IMR-90 (cell line): ENCODE measurements at regions not wholly inside any gene's neighbourhood (a gene's known extent, or its start where the extent isn't known, plus 50 kb on each side); places are given as distances from the start of the nearest gene placed in this dataset.

Experiments used
- ATAC-seq: fragments of 200-7000 bp; cut with Tn5 transposase; 2 replicates; pipeline ENCODE4 v1.9.1; 2020; ENCODE audit warnings: low read depth, mild to moderate bottlenecking, moderate library complexity
- BruUV-seq: library from RNA; stranded (reverse); fragments of 400-500 nt; replicated peaks from 2 replicates; lab custom pipeline; 2021; lab: Mats Ljungman, UMichigan
- CTCF ChIA-PET: fragments of 300-600 bp; formaldehyde crosslinking; extraction: SDS; loops from one replicate; lab custom pipeline; 2021; ENCODE audit warnings: antibody characterized with exemption; lab: Yijun Ruan, JAX
- POLR2A ChIA-PET: fragments of 300-600 bp; sonication (Branson Sonifier 250); formaldehyde crosslinking; loops from one replicate; lab custom pipeline; 2022; ENCODE audit warnings: antibody characterized with exemption; ENCODE audit not compliant: unreplicated experiment; lab: Charles Lee
- DNase-seq: peaks from one replicate; pipeline ENCODE4 v3.0.0; 2013
- H2AFZ ChIP-seq: replicated peaks from 2 replicates; pipeline ENCODE3; 2013; ENCODE audit warnings: low read length, mild to moderate bottlenecking; ENCODE audit not compliant: poor library complexity
- H2AK5ac ChIP-seq: 2 replicates; pipeline ENCODE4 v1.6.1; 2013; ENCODE audit warnings: low read depth, low read length, inconsistent platforms
- H2AK9ac ChIP-seq: replicated peaks from 2 replicates; pipeline ENCODE3; 2013; ENCODE audit warnings: mild to moderate bottlenecking, low read depth, low read length, moderate library complexity; ENCODE audit not compliant: poor library complexity
- H2BK120ac ChIP-seq: 2 replicates; pipeline ENCODE4 v1.6.1; 2013; ENCODE audit warnings: low read depth, low read length, inconsistent platforms
- H2BK15ac ChIP-seq: 3 replicates; pipeline ENCODE4 v1.6.1; 2013; ENCODE audit warnings: low read depth, low read length, inconsistent platforms
- H2BK20ac ChIP-seq: 2 replicates; pipeline ENCODE4 v1.6.1; 2013; ENCODE audit warnings: low read depth, mild to moderate bottlenecking, inconsistent platforms, low read length, moderate library complexity
- H2BK5ac ChIP-seq: 2 replicates; pipeline ENCODE4 v1.6.1; 2013; ENCODE audit warnings: mild to moderate bottlenecking, low read depth, low read length, inconsistent platforms; ENCODE audit not compliant: poor library complexity, severe bottlenecking
- H3K14ac ChIP-seq: replicated peaks from 2 replicates; pipeline ENCODE4 v1.6.1; 2013; ENCODE audit warnings: low read depth, low read length, inconsistent platforms
- H3K18ac ChIP-seq: 2 replicates; pipeline ENCODE4 v1.6.1; 2013; ENCODE audit warnings: low read depth, low read length, control low read depth
- H3K23ac ChIP-seq: 2 replicates; pipeline ENCODE4 v1.6.1; 2013; ENCODE audit warnings: low read depth, low read length, inconsistent platforms
- H3K27ac ChIP-seq: 2 replicates; pipeline ENCODE4 v1.5.1; 2013; ENCODE audit warnings: mild to moderate bottlenecking, control low read depth, low read length; ENCODE audit not compliant: insufficient read depth
- H3K27me3 ChIP-seq: 2 replicates; pipeline ENCODE4 v1.6.1; 2013; ENCODE audit warnings: low read length; ENCODE audit not compliant: control insufficient read depth, insufficient read depth
- H3K36me3 ChIP-seq: 2 replicates; pipeline ENCODE4 v1.6.1; 2013; ENCODE audit warnings: low read length, mixed read lengths; ENCODE audit not compliant: control insufficient read depth, insufficient read depth
- H3K4ac ChIP-seq: 2 replicates; pipeline ENCODE4 v1.6.1; 2013; ENCODE audit warnings: low read depth, low read length, inconsistent platforms
- H3K4me1 ChIP-seq: 2 replicates; pipeline ENCODE4 v1.6.1; 2013; ENCODE audit warnings: low read length, mixed read lengths; ENCODE audit not compliant: control insufficient read depth, insufficient read depth
- H3K4me2 ChIP-seq: 2 replicates; pipeline ENCODE4 v1.6.1; 2013; ENCODE audit warnings: low read depth, mild to moderate bottlenecking, control low read depth, low read length, moderate library complexity
- H3K4me3 ChIP-seq: 2 replicates; pipeline ENCODE4 v1.5.1; 2013; ENCODE audit warnings: low read depth, mild to moderate bottlenecking, control low read depth, low read length, moderate library complexity; ENCODE audit not compliant: insufficient read depth
- H3K56ac ChIP-seq: 2 replicates; pipeline ENCODE4 v1.6.1; 2013; ENCODE audit warnings: low read length, inconsistent platforms; ENCODE audit not compliant: insufficient read depth; ENCODE audit errors: extremely low read depth
- H3K79me1 ChIP-seq, 2 experiments: 2 replicates each; pipeline ENCODE4 v1.6.1; 2013; ENCODE audit warnings: low read length in 2 of 2, inconsistent platforms in 1 of 2, low read depth in 1 of 2
- H3K9ac ChIP-seq: 2 replicates; pipeline ENCODE4 v1.6.1; 2013; ENCODE audit warnings: low read depth, low read length, control low read depth
- H3K9me1 ChIP-seq: 2 replicates; pipeline ENCODE4 v1.6.1; 2013; ENCODE audit warnings: low read length, inconsistent platforms; ENCODE audit not compliant: insufficient read depth
- H3K9me3 ChIP-seq: 2 replicates; pipeline ENCODE4 v1.6.1; 2013; ENCODE audit warnings: low read length; ENCODE audit not compliant: control insufficient read depth, insufficient read depth
- H4K20me1 ChIP-seq: 2 replicates; pipeline ENCODE4 v1.6.1; 2013; ENCODE audit warnings: low read length, inconsistent platforms; ENCODE audit not compliant: insufficient read depth
- H4K5ac ChIP-seq: 2 replicates; pipeline ENCODE4 v1.6.1; 2013; ENCODE audit warnings: mild to moderate bottlenecking, low read depth, low read length, control low read depth
- H4K8ac ChIP-seq, 2 experiments: 2 replicates each; pipeline ENCODE4 v1.6.1; 2013; ENCODE audit warnings: low read depth in 2 of 2, low read length in 2 of 2, control low read depth in 1 of 2, inconsistent platforms in 1 of 2
- H4K91ac ChIP-seq: 2 replicates; pipeline ENCODE4 v1.6.1; 2013; ENCODE audit warnings: low read depth, low read length, inconsistent platforms; ENCODE audit not compliant: insufficient read depth
- BHLHE40 ChIP-seq: fragments of 150-350 bp; IDR thresholded peaks from 2 replicates; pipeline ENCODE4 v1.6.1; 2016; ENCODE audit warnings: mild to moderate bottlenecking, low read depth, low read length
- CEBPB ChIP-seq: IDR thresholded peaks from 2 replicates; pipeline ENCODE4 v1.6.1; 2012; ENCODE audit warnings: low read depth, low read length, improper control_type of control experiment
- CHD1 ChIP-seq: IDR thresholded peaks from 2 replicates; pipeline ENCODE4 v1.6.1; 2012; ENCODE audit warnings: low read depth, low read length, improper control_type of control experiment
- FOS ChIP-seq: fragments of 150-350 bp; IDR thresholded peaks from 2 replicates; pipeline ENCODE4 v1.6.1; 2016; ENCODE audit warnings: low read depth, low read length
- MAFK ChIP-seq: IDR thresholded peaks from 2 replicates; pipeline ENCODE4 v1.6.1; 2012; ENCODE audit warnings: low read depth, low read length, improper control_type of control experiment
- MAZ ChIP-seq: IDR thresholded peaks from 2 replicates; pipeline ENCODE4 v1.6.1; 2012; ENCODE audit warnings: low read depth, mild to moderate bottlenecking, low read length, improper control_type of control experiment, moderate library complexity, borderline replicate concordance
- MXI1 ChIP-seq: IDR thresholded peaks from 2 replicates; pipeline ENCODE4 v1.6.1; 2012; ENCODE audit warnings: low read depth, mild to moderate bottlenecking, low read length, moderate library complexity, borderline replicate concordance
- NFE2L2 ChIP-seq: fragments of 150-350 bp; IDR thresholded peaks from 2 replicates; pipeline ENCODE4 v1.6.1; 2016; ENCODE audit warnings: low read depth, mild to moderate bottlenecking, low read length
- POLR2A ChIP-seq: IDR thresholded peaks from 2 replicates; pipeline ENCODE4 v1.6.1; 2012; ENCODE audit warnings: mild to moderate bottlenecking, low read depth, low read length
- RAD21 ChIP-seq: IDR thresholded peaks from 2 replicates; pipeline ENCODE4 v1.6.1; 2012; ENCODE audit warnings: low read length, improper control_type of control experiment
- RCOR1 ChIP-seq: IDR thresholded peaks from 2 replicates; pipeline ENCODE4 v1.6.1; 2012; ENCODE audit warnings: mild to moderate bottlenecking, low read length, improper control_type of control experiment; ENCODE audit not compliant: insufficient replicate concordance
- RFX5 ChIP-seq: IDR thresholded peaks from 2 replicates; pipeline ENCODE4 v1.8.0; 2012; ENCODE audit warnings: low read depth, mild to moderate bottlenecking, low read length, moderate library complexity
- SMC3 ChIP-seq: fragments of 150-350 bp; IDR thresholded peaks from 2 replicates; pipeline ENCODE4 v1.6.1; 2016; ENCODE audit warnings: low read depth, mild to moderate bottlenecking, antibody characterized with exemption, low read length, moderate library complexity
- WGBS, 2 experiments: methylation state at CpG; one replicate each; pipeline versions ENCODE4 v1.1.5 to v1.1.7; 2013; ENCODE audit warnings: missing lambda C conversion rate in 2 of 2; ENCODE audit not compliant: insufficient read length in 1 of 2; ENCODE audit errors: extremely low coverage in 2 of 2; 5-methylcytosine and 5-hydroxymethylcytosine counted together
- dilution Hi-C: fragments of 300-500 bp; cut with HindIII; formaldehyde crosslinking; loops from one replicate; pipeline ENCODE4 v1.14.3; 2018; ENCODE audit warnings: low sequenced_read_pairs; ENCODE audit not compliant: unreplicated experiment
- in situ Hi-C: fragments of 300-500 bp; cut with MboI; formaldehyde crosslinking; loops from 3 replicates; pipeline ENCODE4 v1.14.3; 2019; ENCODE audit warnings: low sequenced_read_pairs, inconsistent platforms, mixed read lengths
- intact Hi-C: fragments of 100-400 bp; cut with micrococcal nuclease; formaldehyde crosslinking; loops from 2 replicates; pipeline ENCODE4 v1.10.0; 2022
- TF ChIP-seq, protein P1 (sequence below): fragments of 150-350 bp; IDR thresholded peaks from 2 replicates; pipeline ENCODE4 v1.6.1; 2016; ENCODE audit warnings: low read depth, mild to moderate bottlenecking, low read length, moderate library complexity, borderline replicate concordance
- TF ChIP-seq, protein P2 (sequence below): fragments of 150-350 bp; IDR thresholded peaks from 2 replicates; pipeline ENCODE4 v1.6.1; 2017; ENCODE audit warnings: mild to moderate bottlenecking, antibody characterized with exemption, low read length, low read depth
- TF ChIP-seq, protein P3 (sequence below): conservative IDR thresholded peaks from 2 replicates; pipeline ENCODE4 v1.5.1; 2012; ENCODE audit warnings: mild to moderate bottlenecking, low read depth, low read length, improper control_type of control experiment

DNA sequence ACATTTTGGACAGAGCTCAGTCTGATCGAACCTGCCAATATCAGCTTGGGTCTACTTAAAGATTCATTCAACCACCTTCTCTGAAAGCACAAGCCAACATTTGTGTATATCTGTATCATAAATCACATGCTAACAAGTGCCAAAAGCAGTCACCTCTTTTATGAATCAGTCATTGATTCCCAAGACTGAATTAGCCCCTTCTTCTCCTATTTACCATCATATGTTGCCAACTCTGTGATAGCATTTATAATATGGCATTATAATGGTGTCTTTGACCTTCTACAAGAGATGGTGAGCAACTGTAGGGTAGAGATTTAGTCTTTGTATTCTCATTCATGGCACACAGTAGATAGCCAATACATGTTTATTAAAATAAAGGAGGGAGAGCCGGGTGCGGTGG, 61.4 kb downstream of the DDX53 start:
- dilution Hi-C loops: no loop called here
- TF ChIP-seq CEBPB: no peak
- TF ChIP-seq SMC3: no peak
- TF ChIP-seq BHLHE40: no peak
- TF ChIP-seq, protein P1, sequence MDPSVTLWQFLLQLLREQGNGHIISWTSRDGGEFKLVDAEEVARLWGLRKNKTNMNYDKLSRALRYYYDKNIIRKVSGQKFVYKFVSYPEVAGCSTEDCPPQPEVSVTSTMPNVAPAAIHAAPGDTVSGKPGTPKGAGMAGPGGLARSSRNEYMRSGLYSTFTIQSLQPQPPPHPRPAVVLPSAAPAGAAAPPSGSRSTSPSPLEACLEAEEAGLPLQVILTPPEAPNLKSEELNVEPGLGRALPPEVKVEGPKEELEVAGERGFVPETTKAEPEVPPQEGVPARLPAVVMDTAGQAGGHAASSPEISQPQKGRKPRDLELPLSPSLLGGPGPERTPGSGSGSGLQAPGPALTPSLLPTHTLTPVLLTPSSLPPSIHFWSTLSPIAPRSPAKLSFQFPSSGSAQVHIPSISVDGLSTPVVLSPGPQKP: no peak
- no peak for TF ChIP-seq NFE2L2
- no peak for TF ChIP-seq POLR2A
- no peak for TF ChIP-seq FOS
- TF ChIP-seq RFX5: no peak
- TF ChIP-seq MAZ: no peak
- TF ChIP-seq CHD1: no peak
- TF ChIP-seq, protein P2, sequence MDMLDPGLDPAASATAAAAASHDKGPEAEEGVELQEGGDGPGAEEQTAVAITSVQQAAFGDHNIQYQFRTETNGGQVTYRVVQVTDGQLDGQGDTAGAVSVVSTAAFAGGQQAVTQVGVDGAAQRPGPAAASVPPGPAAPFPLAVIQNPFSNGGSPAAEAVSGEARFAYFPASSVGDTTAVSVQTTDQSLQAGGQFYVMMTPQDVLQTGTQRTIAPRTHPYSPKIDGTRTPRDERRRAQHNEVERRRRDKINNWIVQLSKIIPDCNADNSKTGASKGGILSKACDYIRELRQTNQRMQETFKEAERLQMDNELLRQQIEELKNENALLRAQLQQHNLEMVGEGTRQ: no peak
- no peak for TF ChIP-seq RCOR1
- no peak for TF ChIP-seq RAD21
- TF ChIP-seq, protein P3, sequence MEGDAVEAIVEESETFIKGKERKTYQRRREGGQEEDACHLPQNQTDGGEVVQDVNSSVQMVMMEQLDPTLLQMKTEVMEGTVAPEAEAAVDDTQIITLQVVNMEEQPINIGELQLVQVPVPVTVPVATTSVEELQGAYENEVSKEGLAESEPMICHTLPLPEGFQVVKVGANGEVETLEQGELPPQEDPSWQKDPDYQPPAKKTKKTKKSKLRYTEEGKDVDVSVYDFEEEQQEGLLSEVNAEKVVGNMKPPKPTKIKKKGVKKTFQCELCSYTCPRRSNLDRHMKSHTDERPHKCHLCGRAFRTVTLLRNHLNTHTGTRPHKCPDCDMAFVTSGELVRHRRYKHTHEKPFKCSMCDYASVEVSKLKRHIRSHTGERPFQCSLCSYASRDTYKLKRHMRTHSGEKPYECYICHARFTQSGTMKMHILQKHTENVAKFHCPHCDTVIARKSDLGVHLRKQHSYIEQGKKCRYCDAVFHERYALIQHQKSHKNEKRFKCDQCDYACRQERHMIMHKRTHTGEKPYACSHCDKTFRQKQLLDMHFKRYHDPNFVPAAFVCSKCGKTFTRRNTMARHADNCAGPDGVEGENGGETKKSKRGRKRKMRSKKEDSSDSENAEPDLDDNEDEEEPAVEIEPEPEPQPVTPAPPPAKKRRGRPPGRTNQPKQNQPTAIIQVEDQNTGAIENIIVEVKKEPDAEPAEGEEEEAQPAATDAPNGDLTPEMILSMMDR: no peak
- TF ChIP-seq MAFK: no peak
- TF ChIP-seq MXI1: no peak
- POLR2A ChIA-PET: no interaction called here
- ATAC-seq (no peak), DNase-seq (no peak)
- H3K4me3 ChIP-seq: no peak overlapping the region
- no peak overlapping the region for H2AK9ac ChIP-seq
- in situ Hi-C loops: no loop called here
- H3K23ac ChIP-seq: no peak overlapping the region
- no peaks in the 10 kb centered on the region for H3K9me1 ChIP-seq
- H3K14ac ChIP-seq: no peak overlapping the region
- H3K9ac ChIP-seq: no peak overlapping the region
- H4K20me1 ChIP-seq: no peaks in the 10 kb centered on the region
- H2BK20ac ChIP-seq: no peak overlapping the region
- H2AFZ ChIP-seq: no peak overlapping the region
- intact Hi-C loops: no loop called here
- no peaks in the 10 kb centered on the region for H3K79me1 ChIP-seq
- no peak overlapping the region for H3K18ac ChIP-seq
- H2BK15ac ChIP-seq: no peak overlapping the region
- CTCF ChIA-PET: no interaction called here
- H3K4me1 ChIP-seq: no peaks in the 10 kb centered on the region
- H3K36me3 ChIP-seq: no peaks in the 10 kb centered on the region
- no peak overlapping the region for H2BK120ac ChIP-seq
- H4K5ac ChIP-seq: no peak overlapping the region
- H2AK5ac ChIP-seq: no peak overlapping the region
- no peak overlapping the region for H4K8ac ChIP-seq
- WGBS, 2 experiments: no CpG with 5 or more reads among the region's 3 CpGs
- H3K9me3 ChIP-seq: no peaks in the 10 kb centered on the region
- H3K4ac ChIP-seq: no peak overlapping the region
- H2BK5ac ChIP-seq: no peak overlapping the region
- BruUV-seq: no TSS peak
- H3K27me3 ChIP-seq: no peaks in the 10 kb centered on the region
- H3K56ac ChIP-seq: no peak overlapping the region
- no peak overlapping the region for H3K27ac ChIP-seq
- H4K91ac ChIP-seq: no peak overlapping the region
- no peak overlapping the region for H3K4me2 ChIP-seq
